ENCODE measurements at regions not wholly inside any gene's neighbourhood (a gene's known extent, or its start where the extent isn't known, plus 50 kb on each side); places are given as distances from the start of the nearest gene placed in this dataset.
"Not testable (repeated sequence)": the region's sequence is repeated elsewhere in the genome, so short reads cannot be mapped to it uniquely, and the experiment has no call there.

DNA sequence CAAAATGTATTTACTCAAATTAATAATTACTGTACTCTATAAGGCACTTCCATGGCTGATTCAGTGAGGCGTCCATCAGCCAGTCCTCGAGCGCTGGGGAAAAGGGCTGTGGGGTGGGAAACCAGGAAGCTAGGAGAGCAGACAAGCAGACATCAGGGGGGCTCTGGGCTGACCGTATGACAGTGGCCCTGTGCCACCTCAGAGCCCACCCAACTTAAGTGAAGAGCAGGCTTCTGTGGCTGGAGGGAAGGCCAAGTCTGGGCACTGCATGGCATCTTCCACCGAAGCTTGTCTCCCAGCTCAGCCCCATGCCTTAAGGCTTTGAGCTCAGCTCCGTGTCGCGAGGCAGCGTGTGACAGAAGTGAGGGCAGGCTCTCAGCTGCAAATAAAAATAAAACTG, 464.5 kb upstream of the ZMIZ1 start:
- no peak for DNase-seq
- Mint-ChIP-seq H3K4me1 (no peaks in the 10 kb centered on the region), H3K4me3 (no peak overlapping the region), H3K9me3 (peaks cover 0 to 12% (median 5%) of the 10 kb centered on the region in 6 donors), H3K27ac (no peak overlapping the region), H3K36me3 (peaks cover 0 to 3% (median 2%) of the 10 kb centered on the region in 3 donors), H3K27me3 (ENCODE audit: low read depth in 3 of 3) (peaks cover 3 to 5% (median 5%) of the 10 kb centered on the region in 3 donors)

DNA sequence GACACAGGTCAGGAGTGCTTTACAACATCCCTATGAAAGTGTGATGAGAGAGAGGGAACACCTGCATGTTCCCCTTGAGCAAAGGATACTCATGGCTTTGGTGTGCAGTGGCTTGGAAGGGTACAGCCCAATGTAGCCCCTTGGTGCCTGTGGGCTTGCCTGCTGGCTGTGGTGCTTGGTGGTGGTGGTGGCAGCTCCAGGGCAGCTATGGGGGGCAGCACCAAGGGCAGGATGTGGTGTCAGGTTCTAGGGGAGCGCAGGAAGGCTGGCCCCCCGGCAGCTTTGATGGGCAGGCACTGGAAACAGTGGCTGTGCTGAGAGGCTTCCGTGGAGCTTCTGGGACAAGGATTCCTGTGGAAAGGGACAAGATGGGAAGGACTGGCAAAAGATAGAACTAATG, 464.0 kb upstream of the ZMIZ1 start:
- Mint-ChIP-seq H3K36me3 (peaks cover 0 to 3% (median 2%) of the 10 kb centered on the region in 3 donors), H3K4me1 (no peaks in the 10 kb centered on the region), H3K27me3 (ENCODE audit: low read depth in 3 of 3) (peaks cover 3 to 7% (median 5%) of the 10 kb centered on the region in 3 donors), H3K9me3 (peaks cover under 1 to 16% (median 7%) of the 10 kb centered on the region in 6 donors), H3K27ac (no peak overlapping the region), H3K4me3 (no peak overlapping the region)
- no peak for DNase-seq

DNA sequence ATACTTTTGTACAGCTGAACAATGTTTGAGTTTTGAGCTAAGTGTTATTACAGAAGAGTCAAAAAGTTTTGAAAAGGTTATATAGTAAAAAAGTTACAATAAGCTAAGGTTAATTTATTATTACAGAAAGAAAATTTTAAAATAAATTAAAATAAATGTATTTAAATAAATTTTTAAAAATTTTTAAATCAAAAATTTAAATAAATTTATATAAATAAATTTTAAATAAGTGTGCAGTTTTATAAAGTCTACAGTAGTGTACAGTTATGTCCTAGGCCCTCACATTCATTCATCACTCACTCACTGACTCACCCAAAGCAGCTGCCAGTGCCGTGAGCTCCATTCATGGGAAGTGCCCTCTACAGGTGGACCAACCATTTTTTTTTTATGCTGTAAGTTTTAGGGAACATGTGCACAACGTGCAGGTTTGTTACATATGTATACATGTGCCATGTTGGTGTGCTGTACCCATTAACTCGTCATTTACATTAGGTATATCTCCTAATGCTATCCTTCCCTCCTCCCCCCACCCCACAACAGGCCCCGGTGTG, 462.9 kb upstream of the ZMIZ1 start:
- H3K27me3 Mint-ChIP-seq (ENCODE audit: low read depth in 3 of 3), result peaks cover 3 to 8% (median 7%) of the 10 kb centered on the region in 3 donors
- peaks cover 2 to 20% (median 10%) of the 10 kb centered on the region in 6 donors for H3K9me3 Mint-ChIP-seq
- peaks cover 0 to 3% (median 2%) of the 10 kb centered on the region in 3 donors for H3K36me3 Mint-ChIP-seq
- no peak overlapping the region for H3K4me3 Mint-ChIP-seq
- no peak overlapping the region for H3K27ac Mint-ChIP-seq
- DNase-seq, result no peak
- H3K4me1 Mint-ChIP-seq, result no peaks in the 10 kb centered on the region

DNA sequence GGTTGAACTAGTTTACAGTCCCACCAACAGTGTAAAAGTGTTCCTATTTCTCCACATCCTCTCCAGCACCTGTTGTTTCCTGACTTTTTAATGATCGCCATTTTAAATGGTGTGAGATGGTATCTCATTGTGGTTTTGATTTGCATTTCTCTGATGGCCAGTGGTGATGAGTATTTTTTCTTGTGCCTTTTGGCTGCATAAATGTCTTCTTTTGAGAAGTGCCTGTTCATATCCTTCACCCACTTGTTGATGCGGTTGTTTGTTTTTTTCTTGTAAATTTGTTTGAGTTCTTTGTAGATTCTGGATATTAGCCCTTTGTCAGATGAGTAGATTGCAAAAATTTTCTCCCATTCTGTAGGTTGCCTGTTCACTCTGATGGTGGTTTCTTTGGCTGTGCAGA, 462.0 kb upstream of the ZMIZ1 start:
- H3K36me3 Mint-ChIP-seq, DNase-seq: not testable (repeated sequence)

DNA sequence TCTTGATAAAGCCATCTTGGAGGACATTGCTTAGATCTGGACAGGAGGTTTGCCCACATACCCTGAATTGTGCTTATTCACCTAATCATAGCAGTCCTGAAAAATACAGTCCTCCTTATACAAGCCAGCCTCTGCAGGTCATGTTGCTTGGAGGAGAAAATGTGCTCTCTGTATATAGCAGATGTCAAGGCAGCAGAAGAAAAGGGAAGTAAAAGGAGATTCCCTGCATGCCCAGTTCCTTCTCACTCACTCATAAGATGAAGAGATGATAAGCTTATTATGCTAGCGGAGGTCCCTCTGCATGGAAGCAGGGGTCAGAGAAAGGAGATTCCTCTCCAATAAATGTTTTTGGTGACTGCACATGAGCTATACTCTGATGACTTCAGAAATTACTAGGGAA, 458.8 kb upstream of the ZMIZ1 start:
- Mint-ChIP-seq H3K27ac (no peak overlapping the region), H3K4me1 (no peaks in the 10 kb centered on the region), H3K36me3 (peaks cover 0 to 3% (median 2%) of the 10 kb centered on the region in 3 donors), H3K9me3 (peaks cover 2 to 20% (median 10%) of the 10 kb centered on the region in 6 donors), H3K4me3 (no peak overlapping the region), H3K27me3 (ENCODE audit: low read depth in 3 of 3) (peaks cover 0 to 14% (median 8%) of the 10 kb centered on the region in 3 donors)
- DNase-seq, result no peak

More for the DNA sequence above, 462.0 kb upstream of the ZMIZ1 start:
- not testable (repeated sequence) for H3K4me3 Mint-ChIP-seq; H3K27me3 Mint-ChIP-seq (ENCODE audit: low read depth in 3 of 3); H3K27ac Mint-ChIP-seq; H3K4me1 Mint-ChIP-seq
- H3K9me3 Mint-ChIP-seq, result peaks cover 2 to 20% (median 10%) of the 10 kb centered on the region in 6 donors

DNA sequence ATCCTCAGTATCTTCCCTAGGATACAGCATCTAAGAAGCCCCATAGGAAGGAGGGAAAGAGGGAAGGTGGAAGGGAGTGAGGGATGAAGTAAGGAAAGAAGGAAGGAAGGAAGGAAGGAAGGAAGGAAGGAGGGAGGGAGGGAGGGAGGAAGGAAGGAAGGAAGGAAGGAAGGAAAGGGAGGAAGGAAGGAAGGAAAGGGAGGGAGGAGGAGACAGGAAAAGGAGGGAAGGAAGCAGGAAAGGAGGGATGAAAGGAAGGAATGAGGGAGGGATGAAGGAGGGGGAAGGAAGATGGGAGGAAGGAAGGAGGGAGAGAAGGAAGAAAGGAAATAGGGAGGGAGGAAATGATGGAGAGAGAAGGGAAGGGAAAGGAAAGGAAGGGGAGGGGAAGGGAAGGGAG, 455.6 kb upstream of the ZMIZ1 start:
- no peak for DNase-seq
- peaks cover 2 to 17% (median 9%) of the 10 kb centered on the region in 6 donors for H3K9me3 Mint-ChIP-seq
- H3K27ac Mint-ChIP-seq, result no peak overlapping the region
- no peaks in the 10 kb centered on the region for H3K4me1 Mint-ChIP-seq
- H3K4me3 Mint-ChIP-seq, result no peak overlapping the region
- H3K27me3 Mint-ChIP-seq (ENCODE audit: low read depth in 3 of 3), result peaks cover 0 to 18% (median 15%) of the 10 kb centered on the region in 3 donors
- H3K36me3 Mint-ChIP-seq, result peaks cover 0 to 3% (median 2%) of the 10 kb centered on the region in 3 donors

DNA sequence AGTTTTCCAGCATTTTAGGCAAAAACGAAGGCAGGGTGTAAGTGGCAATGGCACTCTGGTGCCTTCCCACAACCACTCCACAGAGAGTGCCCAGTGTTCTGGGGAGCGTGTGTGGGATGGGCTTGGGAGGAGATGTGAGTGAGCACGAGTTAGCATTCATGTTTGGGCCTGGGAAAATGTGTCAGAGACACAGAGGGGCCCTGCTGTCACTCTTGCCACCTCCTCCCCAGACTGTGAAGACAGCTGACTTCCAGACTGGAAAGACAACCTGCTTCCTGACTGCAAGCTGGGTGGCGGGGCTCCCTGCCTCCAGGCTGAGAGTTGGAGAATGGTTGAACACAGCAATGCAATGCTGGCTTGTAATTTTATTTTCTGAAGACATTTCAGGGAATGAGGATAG, 454.5 kb upstream of the ZMIZ1 start:
- DNase-seq, result no peak
- peaks cover 1 to 9% (median 5%) of the 10 kb centered on the region in 6 donors for H3K9me3 Mint-ChIP-seq
- no peaks in the 10 kb centered on the region for H3K36me3 Mint-ChIP-seq
- H3K4me1 Mint-ChIP-seq, result no peaks in the 10 kb centered on the region
- no peak overlapping the region for H3K27ac Mint-ChIP-seq
- H3K4me3 Mint-ChIP-seq, result no peak overlapping the region
- H3K27me3 Mint-ChIP-seq (ENCODE audit: low read depth in 3 of 3), result peaks cover 0 to 13% (median 12%) of the 10 kb centered on the region in 3 donors

DNA sequence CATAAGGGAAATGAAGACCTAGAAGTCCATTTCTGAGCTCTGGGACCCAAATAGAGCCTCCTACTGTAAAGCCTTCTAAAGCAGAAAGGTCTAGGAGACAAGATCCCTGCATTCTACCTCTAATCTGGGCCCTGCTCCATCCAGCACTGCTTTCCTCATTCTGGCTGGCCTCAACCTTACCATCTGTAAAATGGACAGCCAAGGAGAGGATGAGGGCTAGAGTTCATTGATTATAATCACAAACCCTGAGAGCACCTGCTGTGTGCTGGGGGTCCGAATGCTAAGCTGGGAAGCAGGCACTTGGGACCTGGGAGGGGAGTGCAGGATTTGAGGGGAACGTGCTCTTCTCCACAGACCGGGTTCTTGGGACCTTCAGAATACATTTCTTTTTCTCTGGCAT, 454.0 kb upstream of the ZMIZ1 start:
- no peak for DNase-seq
- Mint-ChIP-seq H3K36me3 (no peaks in the 10 kb centered on the region), H3K27ac (no peak overlapping the region)

DNA sequence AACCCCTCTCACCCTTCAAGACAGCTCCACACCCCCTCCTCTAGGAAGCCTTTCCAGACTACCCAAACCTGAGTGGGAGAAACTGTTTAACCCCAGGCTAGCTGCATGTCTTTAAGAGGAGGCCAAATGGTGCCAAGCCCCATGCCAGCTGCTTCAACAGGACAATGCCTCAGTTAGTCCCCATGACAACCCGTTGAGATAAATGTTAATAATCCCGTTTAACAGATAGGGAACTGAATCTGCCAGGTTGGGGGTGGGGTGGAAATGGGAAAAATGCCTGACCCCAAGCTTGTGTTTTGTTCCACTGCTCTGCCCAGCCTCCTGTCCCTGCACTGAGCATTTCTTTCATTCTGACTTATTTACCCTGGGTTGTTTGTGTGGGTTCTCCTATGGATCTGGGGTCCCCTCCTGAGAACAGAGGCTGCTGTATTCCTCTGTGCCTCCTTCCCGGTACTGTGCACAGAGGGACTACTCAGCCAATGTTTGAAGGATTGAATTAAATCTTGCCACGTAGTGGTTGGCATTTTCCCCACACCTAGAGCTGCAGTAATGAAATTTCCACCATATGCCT, 452.6 kb upstream of the ZMIZ1 start:
- Mint-ChIP-seq H3K27ac (no peak overlapping the region), H3K36me3 (no peaks in the 10 kb centered on the region), H3K9me3 (no peaks in the 10 kb centered on the region), H3K4me1 (no peaks in the 10 kb centered on the region), H3K27me3 (ENCODE audit: low read depth in 3 of 3) (peaks cover 0 to 10% (median 10%) of the 10 kb centered on the region in 3 donors), H3K4me3 (no peak overlapping the region)
- no peak for DNase-seq

More for the DNA sequence above, 454.0 kb upstream of the ZMIZ1 start:
- H3K4me1 Mint-ChIP-seq, result no peaks in the 10 kb centered on the region
- peaks cover 0 to 4% (median 2%) of the 10 kb centered on the region in 6 donors for H3K9me3 Mint-ChIP-seq
- H3K27me3 Mint-ChIP-seq (ENCODE audit: low read depth in 3 of 3), result peaks cover 0 to 13% (median 10%) of the 10 kb centered on the region in 3 donors
- H3K4me3 Mint-ChIP-seq, result no peak overlapping the region

DNA sequence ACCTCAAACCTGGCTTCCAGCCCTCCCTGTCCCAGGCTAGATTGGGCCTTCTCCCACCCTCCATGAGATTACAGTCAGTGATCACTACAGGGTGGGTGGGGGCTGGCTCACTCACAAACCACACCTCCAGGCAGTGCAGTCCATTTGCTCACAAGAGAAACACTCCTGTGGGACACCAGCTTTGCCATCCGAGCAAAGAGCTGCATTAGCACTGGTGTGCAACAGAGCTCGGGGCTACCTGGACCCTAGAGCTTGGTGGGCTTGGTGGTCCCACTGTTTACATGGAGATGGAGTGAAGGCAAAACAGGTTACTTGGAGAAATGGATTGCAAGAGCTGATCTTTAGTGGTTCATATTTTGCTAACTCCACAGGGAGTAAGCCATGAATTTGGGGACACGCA, 451.7 kb upstream of the ZMIZ1 start:
- Mint-ChIP-seq H3K27me3 (ENCODE audit: low read depth in 3 of 3) (peaks cover 0 to 10% (median 8%) of the 10 kb centered on the region in 3 donors), H3K4me3 (no peak overlapping the region), H3K4me1 (no peaks in the 10 kb centered on the region), H3K36me3 (no peaks in the 10 kb centered on the region), H3K27ac (no peak overlapping the region), H3K9me3 (no peaks in the 10 kb centered on the region)
- DNase-seq, result no peak

DNA sequence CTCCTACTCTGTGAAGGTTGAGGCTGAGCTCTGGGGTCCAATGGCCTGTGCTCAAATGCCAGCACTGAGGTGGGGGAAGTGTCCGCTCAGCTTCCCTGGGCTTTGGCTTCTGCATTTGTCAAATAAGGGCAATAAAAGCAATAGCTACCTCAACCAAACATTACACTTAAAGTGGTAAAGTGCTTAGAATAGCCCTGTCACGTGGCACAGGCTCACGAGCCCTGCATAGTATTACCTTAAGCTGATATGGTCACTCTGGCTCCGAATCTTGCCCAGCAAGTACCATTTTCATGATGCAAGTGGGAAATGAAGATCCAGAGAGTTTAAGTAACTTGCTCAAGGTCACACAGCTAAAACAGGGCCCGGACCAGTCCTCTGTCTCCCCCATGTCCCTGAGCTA, 451.1 kb upstream of the ZMIZ1 start:
- Mint-ChIP-seq H3K4me1 (no peaks in the 10 kb centered on the region), H3K9me3 (no peaks in the 10 kb centered on the region), H3K4me3 (no peak overlapping the region), H3K27ac (no peak overlapping the region), H3K36me3 (no peaks in the 10 kb centered on the region), H3K27me3 (ENCODE audit: low read depth in 3 of 3) (peaks cover 0 to 10% (median 7%) of the 10 kb centered on the region in 3 donors)
- no peak for DNase-seq

DNA sequence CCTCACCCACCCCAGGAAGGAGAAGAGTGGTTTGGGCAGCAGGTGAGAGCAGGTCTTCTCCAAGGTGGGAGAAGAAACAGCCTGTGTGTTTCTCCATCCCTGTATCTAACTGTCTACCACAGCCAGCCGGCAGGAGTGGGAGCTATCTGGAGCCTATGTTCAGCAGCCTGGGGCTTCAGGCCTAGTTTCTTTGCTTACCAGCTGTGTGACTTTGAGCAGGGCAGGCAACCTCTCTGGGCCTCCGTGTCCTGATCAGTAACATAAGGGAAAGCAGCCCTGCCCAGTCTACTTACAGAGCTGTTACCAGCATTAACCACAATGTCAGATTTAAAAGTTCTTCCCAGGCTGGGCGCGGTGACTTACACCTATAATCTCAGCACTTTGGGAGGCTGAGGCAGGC, 450.7 kb upstream of the ZMIZ1 start:
- H3K4me3 Mint-ChIP-seq, result no peak overlapping the region
- no peaks in the 10 kb centered on the region for H3K36me3 Mint-ChIP-seq
- H3K27me3 Mint-ChIP-seq (ENCODE audit: low read depth in 3 of 3), result peaks cover 0 to 10% (median 5%) of the 10 kb centered on the region in 3 donors
- no peak overlapping the region for H3K27ac Mint-ChIP-seq
- no peaks in the 10 kb centered on the region for H3K9me3 Mint-ChIP-seq
- DNase-seq, result no peak
- H3K4me1 Mint-ChIP-seq, result no peaks in the 10 kb centered on the region

DNA sequence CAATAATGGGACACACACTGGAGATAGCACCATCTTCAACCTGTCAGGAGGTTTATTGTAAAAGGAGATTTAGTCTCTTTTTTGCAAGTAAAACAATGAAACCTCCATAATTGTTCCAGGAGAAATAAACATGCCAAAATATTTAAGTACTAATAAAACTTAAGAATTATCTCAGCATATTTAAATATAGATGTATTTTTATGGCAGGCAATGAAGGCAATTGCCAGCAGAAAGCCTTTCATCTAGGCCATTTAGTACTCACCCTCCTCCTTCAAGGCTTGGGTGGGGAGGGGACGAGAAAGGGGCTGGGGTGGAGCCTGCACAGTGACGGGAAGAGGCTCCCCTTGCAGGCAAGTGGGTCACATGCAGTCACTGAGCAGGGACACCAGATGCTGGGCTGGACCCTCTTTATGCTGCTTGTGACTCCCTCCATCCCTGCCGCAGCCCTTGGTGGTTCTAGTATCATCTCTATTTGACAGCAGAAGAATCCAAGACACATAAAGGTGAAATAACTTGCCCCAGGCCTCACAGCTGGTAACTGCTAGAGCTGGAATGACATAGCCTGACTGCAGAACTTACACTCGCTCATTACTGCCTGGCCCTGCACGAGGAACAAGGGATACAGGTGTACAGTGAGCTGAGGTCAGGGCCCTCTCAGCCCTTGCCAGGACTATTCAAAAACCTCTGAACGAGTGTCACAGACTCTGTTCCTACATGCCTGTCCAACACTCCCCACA, 449.5 kb upstream of the ZMIZ1 start:
- H3K36me3 Mint-ChIP-seq, result no peaks in the 10 kb centered on the region
- no peak for DNase-seq
- no peak overlapping the region for H3K27ac Mint-ChIP-seq
- no peaks in the 10 kb centered on the region for H3K4me1 Mint-ChIP-seq
- no peak overlapping the region for H3K4me3 Mint-ChIP-seq
- H3K9me3 Mint-ChIP-seq, result no peaks in the 10 kb centered on the region
- H3K27me3 Mint-ChIP-seq (ENCODE audit: low read depth in 3 of 3), result peaks cover 0 to 10% (median 5%) of the 10 kb centered on the region in 3 donors

DNA sequence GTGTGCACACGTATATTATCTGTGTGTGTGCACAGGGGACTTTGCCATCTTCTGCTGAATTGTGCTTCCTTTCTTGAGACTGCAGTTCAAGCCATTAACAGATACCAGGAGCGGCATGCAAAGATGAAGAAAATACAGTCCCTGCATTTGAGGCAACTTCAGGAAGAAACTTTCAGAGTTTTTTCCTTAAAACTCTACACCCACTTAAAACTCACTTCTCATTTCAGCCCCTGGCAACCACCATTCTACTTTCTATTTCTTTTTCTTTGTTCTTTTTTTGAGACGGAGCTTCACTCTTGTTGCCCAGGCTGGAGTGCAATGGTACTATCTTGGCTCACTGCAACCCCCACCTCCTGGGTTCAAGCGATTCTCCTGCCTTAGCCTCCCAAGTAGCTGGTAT, 448.9 kb upstream of the ZMIZ1 start:
- H3K27me3 Mint-ChIP-seq (ENCODE audit: low read depth in 3 of 3), result peaks cover 0 to 10% (median 5%) of the 10 kb centered on the region in 3 donors
- no peaks in the 10 kb centered on the region for H3K36me3 Mint-ChIP-seq
- no peak for DNase-seq
- no peak overlapping the region for H3K4me3 Mint-ChIP-seq
- H3K9me3 Mint-ChIP-seq, result no peaks in the 10 kb centered on the region
- no peaks in the 10 kb centered on the region for H3K4me1 Mint-ChIP-seq
- no peak overlapping the region for H3K27ac Mint-ChIP-seq
